Left lung (tissue), 4 donors: ENCODE measurements at regions not wholly inside any gene's neighbourhood (a gene's known extent, or its start where the extent isn't known, plus 50 kb on each side); places are given as distances from the start of the nearest gene placed in this dataset.

Experiments used
- ATAC-seq: fragments of 200-7000 bp; cut with Tn5 transposase; one replicate; pipeline ENCODE4 v1.9.1; 2020; ENCODE audit warnings: moderate library complexity
- DNase-seq, 4 donors: peaks; one replicate each; pipeline ENCODE4 v3.0.0-alpha.2; 2013 to 2020
- H3K27ac ChIP-seq, 2 donors: fragments of 200-600 bp; sonication (generic) in 1 of 2; one replicate each; pipeline versions ENCODE4 v1.5.0 to v1.8.0; 2020 to 2021
- H3K27me3 ChIP-seq, 2 donors: fragments of 200-600 bp; sonication (generic) in 1 of 2; one replicate each; pipeline versions ENCODE4 v1.5.0 to v1.8.0; 2020 to 2021
- H3K36me3 ChIP-seq, 2 donors: fragments of 200-600 bp; sonication (generic) in 1 of 2; one replicate each; pipeline versions ENCODE4 v1.5.0 to v1.8.0; 2020 to 2021
- H3K4me1 ChIP-seq, 2 donors: fragments of 200-600 bp; one replicate each; pipeline ENCODE4 v1.8.0; 2021
- H3K4me3 ChIP-seq, 2 donors: fragments of 200-600 bp; sonication (generic) in 1 of 2; one replicate each; pipeline versions ENCODE4 v1.5.0 to v1.8.0; 2020 to 2021; ENCODE audit warnings: mild to moderate bottlenecking in 1 of 2
- H3K9me3 ChIP-seq, 2 donors: fragments of 200-600 bp; sonication (generic) in 1 of 2; one replicate each; pipeline versions ENCODE4 v1.5.0 to v1.8.0; 2020 to 2021
- CTCF ChIP-seq, 2 donors: fragments of 200-600 bp; sonication (generic) in 1 of 2; IDR thresholded peaks; one replicate each; pipeline versions ENCODE4 v1.5.0 to v1.8.0; 2021; ENCODE audit warnings: antibody characterized with exemption in 2 of 2
- intact Hi-C, 2 donors: fragments of 100-400 bp; cut with DNase I; formaldehyde crosslinking; loops; one replicate each; pipeline versions ENCODE4 v1.11.2 to v1.14.2; 2022
- donor health status: DM: no; HTN: yes; CAD: no.
- donor health status: DM: no; HTN: no; CAD: no.

- Histone ChIP-seq H3K36me3 (no peaks in the 10 kb centered on the region), H3K27me3 (no peaks in the 10 kb centered on the region), H3K4me3 (no peak overlapping the region), H3K27ac (no peak overlapping the region), H3K4me1 (no peaks in the 10 kb centered on the region), H3K9me3 (peaks cover 0 to 17% of the 10 kb centered on the region in 2 donors)
- no peak for ATAC-seq
- TF ChIP-seq CTCF (IDR thresholded peaks at IDR 0.05) = no peak
- intact Hi-C loops = no loop called here
- DNase-seq = no peak
These were observed 423.9 kb upstream of the PITX2 start for GRCh38 chr4:111046811-111047210.

GRCh38 chr4:111048316-111048715 lies 425.4 kb upstream of the PITX2 start:
- no peak for TF ChIP-seq CTCF (IDR thresholded peaks at IDR 0.05)
- Histone ChIP-seq H3K9me3 (peaks cover 0 to 27% of the 10 kb centered on the region in 2 donors), H3K4me3 (no peak overlapping the region), H3K27me3 (no peaks in the 10 kb centered on the region), H3K4me1 (no peaks in the 10 kb centered on the region), H3K36me3 (no peaks in the 10 kb centered on the region), H3K27ac (no peak overlapping the region)
- DNase-seq = peak in 1 of 4 donors; percentile 22
- intact Hi-C loops = no loop called here
- no peak for ATAC-seq

- DNase-seq (no peak), ATAC-seq (no peak)
- Histone ChIP-seq H3K4me1 (no peaks in the 10 kb centered on the region), H3K36me3 (no peaks in the 10 kb centered on the region), H3K9me3 (no peaks in the 10 kb centered on the region), H3K4me3 (no peak overlapping the region), H3K27ac (no peak overlapping the region), H3K27me3 (no peaks in the 10 kb centered on the region)
- no peak for TF ChIP-seq CTCF (IDR thresholded peaks at IDR 0.05)
- intact Hi-C loops = no loop called here
These were observed 441.6 kb upstream of the PITX2 start for GRCh38 chr4:111064342-111064993.

GRCh38 chr4:111066001-111066400 lies 443.1 kb upstream of the PITX2 start:
- H3K4me1 ChIP-seq = no peaks in the 10 kb centered on the region
- no peak for DNase-seq
- no peaks in the 10 kb centered on the region for H3K9me3 ChIP-seq
- no peak overlapping the region for H3K4me3 ChIP-seq
- H3K27ac ChIP-seq = no peak overlapping the region
- no peak for ATAC-seq
- no peak for TF ChIP-seq CTCF (IDR thresholded peaks at IDR 0.05)
- intact Hi-C loops = no loop called here
- no peaks in the 10 kb centered on the region for H3K36me3 ChIP-seq
- no peaks in the 10 kb centered on the region for H3K27me3 ChIP-seq

- no peak for TF ChIP-seq CTCF (IDR thresholded peaks at IDR 0.05)
- Histone ChIP-seq H3K36me3 (no peaks in the 10 kb centered on the region), H3K4me1 (no peaks in the 10 kb centered on the region), H3K9me3 (no peaks in the 10 kb centered on the region), H3K27me3 (no peaks in the 10 kb centered on the region), H3K27ac (no peak overlapping the region), H3K4me3 (no peak overlapping the region)
- intact Hi-C loops = no loop called here
- DNase-seq = no peak
- no peak for ATAC-seq
These were observed 443.6 kb upstream of the PITX2 start for GRCh38 chr4:111066447-111066846.
